HG02852 (cell line): ENCODE measurements at regions not wholly inside any gene's neighbourhood (a gene's known extent, or its start where the extent isn't known, plus 50 kb on each side); places are given as distances from the start of the nearest gene placed in this dataset.
"Not testable (repeated sequence)": the region's sequence is repeated elsewhere in the genome, so short reads cannot be mapped to it uniquely, and the experiment has no call there.

ENCODE experiments used
- ATAC-seq: cut with Tn5 transposase; IDR thresholded peaks from one replicate; pipeline ENCODE4 v1.9.1; 2021; ENCODE audit warnings: mild to moderate bottlenecking, moderate library complexity; ENCODE audit not compliant: unreplicated experiment

- ATAC-seq: no peak
These were observed 151.7 kb upstream of the ZNF521 start for GRCh38 chr18:25503567-25504081.

DNA sequence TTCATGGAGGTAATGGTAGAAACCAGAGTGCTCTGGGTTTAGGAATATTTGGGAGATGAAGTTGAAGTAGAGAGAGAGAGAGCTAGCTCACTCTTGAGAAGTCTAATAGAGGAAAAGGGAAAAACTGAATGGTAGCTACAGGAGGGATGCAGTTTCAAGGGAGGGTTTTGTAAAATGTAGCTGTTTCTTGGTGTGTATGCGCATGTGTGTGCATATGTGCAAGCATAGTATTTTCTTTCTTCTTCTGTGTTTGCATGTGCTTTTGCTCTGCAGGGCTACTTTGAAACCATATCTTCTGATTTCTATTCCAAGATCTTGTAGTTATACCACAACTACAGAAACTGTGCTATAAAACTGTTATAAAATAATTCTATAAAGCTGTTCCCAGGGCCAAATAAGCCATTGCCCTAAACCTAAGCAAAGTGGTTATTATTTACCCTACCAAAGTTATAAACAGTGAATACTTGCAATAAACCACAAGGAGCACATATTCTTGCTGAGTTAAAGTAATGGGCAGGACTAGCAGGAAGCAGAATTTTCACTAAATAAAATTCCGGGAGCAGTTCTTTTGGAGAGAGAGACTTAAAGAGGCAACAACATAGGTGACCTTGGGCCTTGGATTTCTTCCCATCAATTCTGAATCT, 145.3 kb upstream of the ZNF521 start:
- no peak for ATAC-seq

DNA sequence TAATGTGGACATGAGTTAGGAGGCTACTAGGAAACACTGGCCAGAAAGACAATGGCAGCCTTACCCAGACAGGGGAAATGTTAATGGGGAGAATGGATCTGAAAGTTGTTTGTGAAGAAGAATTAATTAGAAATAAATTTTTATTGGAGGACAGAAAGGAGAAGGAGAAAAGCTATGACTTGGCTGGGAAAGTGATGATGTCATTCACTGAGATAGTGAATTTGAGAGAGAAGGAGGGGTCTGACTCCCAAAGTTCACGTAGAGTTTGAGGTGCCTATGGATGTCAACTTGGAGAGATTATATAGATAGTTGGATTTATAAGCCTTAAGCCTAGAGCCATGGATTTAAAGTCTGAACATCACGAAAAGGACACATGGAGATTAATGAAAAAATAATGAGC, 144.6 kb upstream of the ZNF521 start:
- ATAC-seq: no peak

DNA sequence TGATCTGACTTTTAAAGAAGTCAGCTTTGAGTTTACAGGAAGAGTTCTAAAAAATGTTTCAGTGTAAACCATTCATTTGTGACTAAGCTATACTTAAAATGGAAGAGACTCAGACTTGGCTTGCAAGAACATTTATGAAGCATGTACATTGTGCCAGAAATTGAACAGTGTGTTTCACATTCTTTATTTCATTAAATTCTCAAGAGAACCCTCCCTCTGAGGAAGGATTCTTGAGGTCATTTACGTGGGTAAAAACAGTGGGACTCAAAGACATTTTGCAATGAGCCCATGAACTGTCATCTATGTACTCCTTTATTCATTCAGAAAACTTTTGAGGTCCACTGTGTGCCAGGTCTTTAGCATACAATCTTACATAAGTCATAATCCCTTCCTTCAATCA, 143.6 kb upstream of the ZNF521 start:
- ATAC-seq: no peak

- no peak for ATAC-seq
These were observed 142.9 kb upstream of the ZNF521 start for GRCh38 chr18:25494888-25495287.

DNA sequence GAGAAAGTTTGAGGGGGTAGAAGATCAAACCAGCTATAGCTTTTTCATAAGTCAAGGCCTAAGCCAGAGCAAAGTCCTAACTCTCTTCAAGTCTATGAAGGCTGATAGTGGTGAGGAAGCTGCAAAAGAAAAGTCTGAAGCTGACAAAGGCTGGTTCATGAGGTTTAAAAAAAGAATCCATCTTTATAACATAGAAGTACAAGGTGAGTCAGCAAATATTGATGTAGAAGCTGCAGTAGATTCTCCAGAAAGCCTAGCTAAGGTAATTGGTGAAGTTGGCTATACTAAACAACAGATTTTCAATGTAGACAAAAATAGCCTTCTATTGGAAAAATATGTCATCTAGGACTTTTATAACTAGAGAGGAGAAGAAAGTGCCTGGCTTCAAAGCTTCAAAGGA, 141.4 kb upstream of the ZNF521 start:
- no peak for ATAC-seq

DNA sequence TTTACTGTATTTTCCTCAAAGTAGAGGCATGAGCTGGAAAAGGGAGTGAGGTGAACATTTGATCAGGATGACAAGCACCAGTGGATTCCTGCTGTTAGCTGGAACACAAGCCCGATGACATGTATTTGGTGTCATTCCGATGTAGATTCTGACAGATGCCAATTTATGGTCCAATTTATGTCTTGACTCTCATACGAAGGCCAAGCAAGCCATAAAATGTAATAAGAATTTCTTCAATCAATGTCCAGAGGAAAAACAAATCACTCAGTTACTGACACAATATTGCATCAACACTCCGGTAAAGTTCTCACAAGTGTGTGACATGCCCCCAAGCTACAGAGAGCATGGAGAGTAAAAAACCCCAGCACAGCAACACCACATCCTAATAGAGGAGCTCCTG, 138.3 kb upstream of the ZNF521 start:
- no peak for ATAC-seq

GRCh38 chr18:25473008-25473407, 121.0 kb upstream of the ZNF521 start:
- no peak for ATAC-seq

GRCh38 chr18:25470756-25471524, 119.0 kb upstream of the ZNF521 start:
- not testable (repeated sequence) for ATAC-seq

DNA sequence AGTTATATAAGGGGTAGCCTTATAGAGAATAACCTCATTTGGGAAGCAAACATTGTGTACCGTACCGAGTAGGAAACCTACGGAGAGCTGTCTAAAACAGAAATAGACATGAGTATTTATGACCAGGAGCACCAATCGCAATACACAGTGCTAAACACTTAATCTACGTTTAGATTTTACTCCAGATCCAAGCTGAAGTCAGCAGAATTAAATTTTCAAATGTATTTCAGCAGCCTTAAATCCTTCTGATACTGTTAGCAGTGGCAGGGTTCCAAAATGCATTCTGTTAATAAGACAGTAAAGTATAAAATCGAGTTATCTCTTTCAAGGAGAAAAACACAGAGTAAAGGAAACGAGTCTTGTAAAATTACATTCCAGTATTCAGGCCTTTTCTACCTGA, 118.1 kb upstream of the ZNF521 start:
- no peak for ATAC-seq

DNA sequence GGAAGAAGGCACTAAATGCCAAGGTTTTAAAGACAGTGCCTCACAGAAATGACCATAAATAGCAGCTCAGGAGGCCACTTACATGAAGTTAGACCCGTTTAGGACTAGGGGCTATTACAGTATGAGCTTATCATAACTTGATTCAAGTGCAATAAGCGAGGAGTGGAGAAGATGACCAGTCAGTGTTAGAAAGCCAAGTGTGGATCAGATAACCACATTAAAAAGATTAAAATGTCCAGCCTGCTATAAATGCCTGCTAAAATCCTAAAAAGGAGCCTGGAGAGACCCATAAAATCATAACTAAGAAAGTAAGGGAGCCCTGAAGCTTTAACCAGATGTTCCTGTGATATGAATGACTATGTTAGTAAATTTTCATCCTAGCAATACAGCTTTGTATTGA, 117.5 kb upstream of the ZNF521 start:
- ATAC-seq: no peak

DNA sequence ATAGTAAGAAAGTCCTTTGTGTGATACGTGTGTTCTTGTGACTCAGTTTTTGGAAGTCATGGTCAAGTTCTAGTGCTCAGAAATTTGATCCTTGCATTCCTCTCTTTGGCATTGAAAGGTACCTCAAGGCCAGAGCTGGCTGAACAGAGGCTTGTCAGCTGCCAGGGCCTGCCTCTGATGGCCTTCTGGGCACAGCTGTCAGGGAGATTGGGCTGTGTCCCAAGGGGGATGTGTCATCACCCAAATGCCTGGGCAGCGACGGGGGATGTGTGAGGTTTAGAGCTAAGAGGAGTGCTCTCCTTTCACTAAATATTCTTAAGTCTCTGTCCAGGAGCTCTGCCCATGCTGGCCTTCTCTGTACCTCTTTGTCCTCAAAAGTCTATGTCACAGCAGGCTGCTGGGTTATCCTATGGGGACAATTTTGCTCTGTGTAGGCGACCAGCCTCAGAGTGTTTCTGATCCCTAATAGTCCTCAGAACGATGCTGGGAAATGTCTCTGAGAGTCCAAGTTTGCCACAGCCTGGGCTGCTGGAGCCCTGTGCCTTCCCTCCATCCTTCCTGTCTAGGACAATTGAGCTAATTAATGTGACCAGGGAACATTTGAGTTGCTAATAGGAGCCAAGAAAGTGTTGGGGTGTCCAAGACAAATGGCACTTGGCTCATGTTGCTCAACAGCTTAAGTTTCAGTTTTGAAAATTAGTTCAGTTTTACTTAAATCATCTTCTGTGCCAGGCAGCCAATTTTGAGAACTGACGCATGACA, 115.4 kb upstream of the ZNF521 start:
- ATAC-seq: no peak

DNA sequence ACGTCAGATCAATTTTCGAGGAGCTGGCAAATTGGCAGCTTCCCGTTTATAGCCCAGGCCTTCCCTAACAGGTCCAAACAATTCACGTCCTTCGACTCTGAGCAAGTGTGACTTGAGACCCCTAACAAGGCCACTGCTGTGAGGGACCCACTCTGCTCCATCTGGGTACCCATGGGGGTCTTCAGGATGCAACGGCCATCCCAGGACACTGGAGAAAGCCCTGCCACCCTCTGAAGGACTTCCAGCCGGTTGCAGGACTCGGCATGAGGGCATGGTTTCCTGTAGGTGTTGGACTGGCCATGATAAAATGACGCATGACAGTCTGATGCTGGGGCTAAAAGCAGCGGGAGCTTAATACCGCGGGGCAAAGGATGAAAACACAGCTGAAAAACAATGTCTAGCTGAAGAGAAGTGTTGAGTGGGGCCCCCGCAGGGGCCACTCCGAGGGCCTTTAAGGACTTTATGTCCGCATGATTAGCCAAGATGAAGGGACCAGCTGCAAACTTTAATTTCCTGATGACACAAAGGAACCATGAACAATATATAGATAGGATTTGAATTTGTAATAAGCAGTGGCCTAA, 113.3 kb upstream of the ZNF521 start:
- ATAC-seq: no peak

DNA sequence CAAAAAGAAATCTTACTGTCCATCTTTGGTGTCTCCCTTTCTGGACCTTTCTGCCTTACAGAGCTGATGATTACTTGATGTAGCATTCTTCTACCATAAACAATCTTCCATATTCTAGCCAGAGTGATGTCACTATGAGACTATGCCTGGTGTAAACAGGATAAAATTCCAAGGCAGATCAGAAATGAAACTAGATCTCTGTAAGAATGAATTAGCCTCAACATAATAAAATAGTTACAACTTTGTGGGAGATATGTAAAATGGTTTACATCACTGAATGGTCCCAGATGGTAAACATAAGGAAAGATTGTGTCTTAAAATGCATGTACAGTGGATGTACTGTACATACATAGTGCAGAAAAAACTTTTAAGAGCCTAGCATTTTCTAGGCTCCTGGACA, 112.3 kb upstream of the ZNF521 start:
- ATAC-seq: no peak

GRCh38 chr18:25463726-25464125, 111.8 kb upstream of the ZNF521 start:
- no peak for ATAC-seq

GRCh38 chr18:25459814-25460213, 107.8 kb upstream of the ZNF521 start:
- ATAC-seq: no peak

DNA sequence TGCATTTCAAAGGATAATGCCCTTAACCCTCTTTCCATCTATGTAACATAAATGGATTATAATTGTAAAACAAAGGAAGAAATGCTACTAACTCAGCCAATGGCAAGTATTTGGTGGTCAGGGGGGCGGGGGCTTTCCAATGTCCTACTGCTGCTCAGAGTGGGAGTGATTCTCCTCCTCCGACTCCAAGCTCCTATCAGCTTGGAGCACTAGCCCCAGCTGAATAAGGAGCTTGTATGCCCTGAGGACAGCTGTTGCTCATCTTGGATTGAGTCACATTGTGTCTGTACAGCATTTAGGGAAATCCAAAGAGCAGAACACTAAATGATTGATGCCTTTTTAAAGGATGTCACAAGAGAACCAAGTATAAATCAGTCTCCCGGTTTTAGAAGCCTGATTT, 105.6 kb upstream of the ZNF521 start:
- no peak for ATAC-seq

DNA sequence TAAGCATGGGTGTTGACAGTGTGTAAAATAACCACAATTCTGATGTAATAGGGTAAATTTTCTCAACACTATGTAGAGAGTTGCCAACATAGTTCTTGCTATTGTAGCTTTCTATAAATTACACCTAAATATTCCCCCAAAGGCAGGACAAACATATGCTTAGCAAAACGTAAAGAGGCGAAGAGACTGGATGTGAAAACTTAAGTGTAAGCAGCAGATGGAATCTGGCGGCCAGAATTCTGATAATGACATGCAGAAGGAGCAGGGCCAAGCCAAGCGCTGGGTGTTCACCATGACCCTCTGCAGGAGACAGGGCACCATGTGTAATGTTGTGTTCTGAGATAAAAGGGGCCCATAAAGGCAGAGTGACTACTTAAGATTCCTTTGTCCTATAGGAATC, 105.2 kb upstream of the ZNF521 start:
- ATAC-seq: no peak

GRCh38 chr18:25456334-25457010, 104.5 kb upstream of the ZNF521 start:
- no peak for ATAC-seq

- no peak for ATAC-seq
These were observed 103.7 kb upstream of the ZNF521 start for GRCh38 chr18:25455646-25456045.

DNA sequence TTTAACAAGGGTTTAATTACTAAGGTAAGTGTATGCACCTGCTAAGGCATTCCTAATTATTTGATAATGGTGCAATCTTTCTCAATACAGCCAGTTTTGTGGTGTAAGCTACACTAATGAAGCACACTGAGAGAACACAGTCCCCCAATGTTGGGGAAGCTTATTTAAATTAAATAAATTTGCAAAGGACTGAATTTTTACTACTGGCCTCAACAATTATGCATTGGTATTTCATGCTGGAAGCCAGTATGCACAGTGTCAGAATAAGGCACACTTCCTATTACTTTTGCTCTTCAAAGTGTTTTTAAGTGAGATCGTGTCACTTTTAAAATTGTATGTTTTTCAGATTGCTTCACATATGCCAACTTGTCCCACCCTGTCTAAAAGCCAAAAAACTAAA, 103.2 kb upstream of the ZNF521 start:
- ATAC-seq: no peak
